Pancreas (tissue), 10 donors: ENCODE measurements at regions not wholly inside any gene's neighbourhood (a gene's known extent, or its start where the extent isn't known, plus 50 kb on each side); places are given as distances from the start of the nearest gene placed in this dataset.

Source experiments
- ATAC-seq, 4 donors: fragments of 200-7000 bp; cut with Tn5 transposase; one replicate each; pipeline versions ENCODE4 v1.8.0 to v1.9.1; 2020; ENCODE audit warnings: mild to moderate bottlenecking in 4 of 4, moderate library complexity in 4 of 4
- DNase-seq, 6 donors: peaks; one replicate each; pipeline ENCODE4 v3.0.0-alpha.2; 2020
- FAIRE-seq: peaks from 2 replicates; lab custom pipeline; 2012; peaks lifted over from hg19 to GRCh38; lab: Jason Lieb, UNC
- H3K27ac ChIP-seq, 4 donors: fragments of 200-600 bp; sonication (generic); 1 replicate in 3 of 4; 2 replicates in 1 of 4; pipeline versions ENCODE4 v1.5.0 to v1.8.0; 2020
- H3K27me3 ChIP-seq, 4 donors: fragments of 200-600 bp; one replicate each; pipeline ENCODE4 v1.8.0; 2021
- H3K36me3 ChIP-seq, 3 donors: fragments of 200-600 bp; sonication (generic) in 1 of 3; one replicate each; pipeline versions ENCODE4 v1.5.0 to v1.8.0; 2020 to 2021
- H3K4me1 ChIP-seq, 3 donors: fragments of 200-600 bp; one replicate each; pipeline ENCODE4 v1.8.0; 2021
- H3K4me3 ChIP-seq, 4 donors: fragments of 200-600 bp; sonication (generic) in 2 of 4; one replicate each; pipeline versions ENCODE4 v1.5.0 to v1.8.0; 2020 to 2021
- H3K9me3 ChIP-seq, 4 donors: fragments of 200-600 bp; one replicate each; pipeline ENCODE4 v1.8.0; 2021
- WGBS, 2 donors: extraction: QIAGEN DNeasy Blood & Tissue Kit; methylation state at CpG; one replicate each; pipeline ENCODE4 v1.1.7; 2013; 5-methylcytosine and 5-hydroxymethylcytosine counted together
- intact Hi-C, 3 donors: fragments of 100-400 bp; cut with DNase I; formaldehyde crosslinking; loops; one replicate each; pipeline versions ENCODE4 v1.11.1 to v1.14.2; 2022
- TF ChIP-seq, protein P1 (sequence below), 4 donors: fragments of 200-600 bp; sonication (generic) in 3 of 4; IDR thresholded peaks; one replicate each; pipeline versions ENCODE4 v1.5.0 to v1.8.0; 2021; ENCODE audit warnings: antibody characterized with exemption in 4 of 4
- donor health status: healthy with polysubstance abuse.
- donor health status: DM: no; HTN: no; CAD: no; lungs with moderate emphysema.
- donor health status: DM: no; HTN: no; CAD: no.
- donor health status: control.
- donor health status: control.
- donor health status: Bipolar disorder and iron deficiency.
- donor health status: DM: yes; HTN: yes; CAD: no.
- donor health status: DM: no; HTN: no; CAD: no.
- donor health status: DM: no; HTN: no; CAD: no.
- donor health status: DM: yes; HTN: yes; CAD: no.

DNA sequence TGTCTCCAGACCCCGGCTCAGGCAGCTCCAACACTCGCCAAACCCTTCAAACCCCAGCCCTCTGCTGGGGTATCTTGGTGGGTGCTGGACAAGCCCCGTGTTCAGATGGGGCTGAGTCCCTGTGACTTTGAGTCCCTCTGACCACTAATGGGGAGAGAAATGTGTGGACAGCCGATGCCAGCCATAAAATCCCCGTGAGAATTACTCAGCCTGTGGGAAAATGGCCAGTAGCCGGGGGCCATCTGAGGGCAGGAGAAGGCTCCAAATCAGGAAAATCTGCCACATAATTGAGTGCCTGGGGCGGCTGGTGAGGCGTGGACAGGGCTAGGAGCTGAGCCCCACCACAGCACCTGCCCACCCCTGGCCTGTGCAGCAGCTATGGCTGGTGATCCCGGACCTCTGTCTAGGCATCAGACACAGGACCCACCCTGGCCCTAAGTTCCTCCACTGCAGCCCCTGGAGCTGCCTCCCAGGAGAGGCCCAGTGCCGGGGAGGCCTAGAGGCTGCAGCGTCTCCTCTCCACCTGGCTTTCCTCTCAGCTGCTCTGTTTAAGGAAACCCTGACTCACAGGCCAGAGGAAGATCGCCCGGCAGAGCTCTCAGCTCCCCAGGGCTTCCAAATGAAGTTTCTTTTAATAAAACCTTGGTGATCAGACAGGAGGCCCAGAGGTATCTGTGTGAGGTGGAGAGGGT, 53.7 kb upstream of the SLCO4A1 start:
- H3K27me3 ChIP-seq, result peaks cover 0 to 4% (median 0%) of the 10 kb centered on the region in 4 donors
- 54 to 64% methylated on average over 13 of the region's 13 CpGs for WGBS, 2 donors
- DNase-seq (peak in 1 of 6 donors; percentile 25), ATAC-seq (no peak), FAIRE-seq (no peak)
- H3K36me3 ChIP-seq, result no peaks in the 10 kb centered on the region
- TF ChIP-seq, protein P1, sequence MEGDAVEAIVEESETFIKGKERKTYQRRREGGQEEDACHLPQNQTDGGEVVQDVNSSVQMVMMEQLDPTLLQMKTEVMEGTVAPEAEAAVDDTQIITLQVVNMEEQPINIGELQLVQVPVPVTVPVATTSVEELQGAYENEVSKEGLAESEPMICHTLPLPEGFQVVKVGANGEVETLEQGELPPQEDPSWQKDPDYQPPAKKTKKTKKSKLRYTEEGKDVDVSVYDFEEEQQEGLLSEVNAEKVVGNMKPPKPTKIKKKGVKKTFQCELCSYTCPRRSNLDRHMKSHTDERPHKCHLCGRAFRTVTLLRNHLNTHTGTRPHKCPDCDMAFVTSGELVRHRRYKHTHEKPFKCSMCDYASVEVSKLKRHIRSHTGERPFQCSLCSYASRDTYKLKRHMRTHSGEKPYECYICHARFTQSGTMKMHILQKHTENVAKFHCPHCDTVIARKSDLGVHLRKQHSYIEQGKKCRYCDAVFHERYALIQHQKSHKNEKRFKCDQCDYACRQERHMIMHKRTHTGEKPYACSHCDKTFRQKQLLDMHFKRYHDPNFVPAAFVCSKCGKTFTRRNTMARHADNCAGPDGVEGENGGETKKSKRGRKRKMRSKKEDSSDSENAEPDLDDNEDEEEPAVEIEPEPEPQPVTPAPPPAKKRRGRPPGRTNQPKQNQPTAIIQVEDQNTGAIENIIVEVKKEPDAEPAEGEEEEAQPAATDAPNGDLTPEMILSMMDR (IDR thresholded peaks at IDR 0.05), result no peak
- intact Hi-C loops, result no loop called here
- no peaks in the 10 kb centered on the region for H3K9me3 ChIP-seq
- no peak overlapping the region for H3K4me3 ChIP-seq
- H3K4me1 ChIP-seq, result no peaks in the 10 kb centered on the region
- H3K27ac ChIP-seq, result no peak overlapping the region

DNA sequence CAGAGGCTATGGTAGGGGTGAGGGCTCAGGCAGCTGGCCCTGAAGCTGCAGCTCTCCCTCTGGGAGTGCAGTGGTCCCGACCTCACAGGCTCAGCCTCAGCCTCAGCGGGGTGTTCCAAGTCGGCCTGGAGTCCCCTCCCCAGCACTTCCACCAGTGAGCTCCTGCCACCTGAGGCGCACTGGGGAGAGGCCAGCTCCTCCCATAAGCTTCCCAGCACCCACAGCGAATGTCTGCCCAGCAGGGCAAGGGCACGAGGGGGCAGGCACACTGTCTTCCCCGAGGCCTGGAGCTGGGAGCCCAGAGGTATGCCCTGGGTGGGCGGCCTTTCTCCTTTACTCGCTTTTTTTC, 53.2 kb upstream of the SLCO4A1 start:
- WGBS, 2 donors, result 43% methylated on average over 8 to 9 of the region's 9 CpGs
- FAIRE-seq (no peak), DNase-seq (peak in 2 of 6 donors; percentile 8 to 43), ATAC-seq (no peak)
- H3K4me3 ChIP-seq, result no peak overlapping the region
- H3K36me3 ChIP-seq, result no peaks in the 10 kb centered on the region
- intact Hi-C loops, result no loop called here
- no peaks in the 10 kb centered on the region for H3K4me1 ChIP-seq
- peaks cover 0 to 6% (median 0%) of the 10 kb centered on the region in 4 donors for H3K27me3 ChIP-seq
- H3K9me3 ChIP-seq, result no peaks in the 10 kb centered on the region
- H3K27ac ChIP-seq, result no peak overlapping the region
- TF ChIP-seq, protein P1 (IDR thresholded peaks at IDR 0.05), result no peak

DNA sequence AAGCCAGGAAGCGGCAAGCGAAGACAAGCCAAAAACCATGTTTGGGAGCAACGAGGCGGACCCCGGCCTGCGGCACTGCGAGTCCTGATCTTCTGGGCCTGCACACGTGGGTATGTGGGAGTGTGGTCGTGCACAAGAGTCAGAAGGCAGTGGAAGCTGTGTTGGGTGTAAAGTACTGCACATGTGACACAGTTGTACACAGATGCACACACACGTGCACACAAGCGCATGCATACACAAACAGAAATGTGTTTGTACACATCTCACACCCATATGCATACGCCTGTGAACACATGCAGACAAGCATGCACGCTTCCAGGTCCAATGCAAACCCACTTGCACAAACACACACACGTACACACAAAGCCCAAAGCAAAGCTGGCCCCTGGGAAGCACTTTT, 52.6 kb upstream of the SLCO4A1 start:
- WGBS, 2 donors, result 65 to 74% methylated on average over 14 of the region's 14 CpGs
- Histone ChIP-seq H3K36me3 (no peaks in the 10 kb centered on the region), H3K4me1 (no peaks in the 10 kb centered on the region), H3K4me3 (no peak overlapping the region), H3K27ac (no peak overlapping the region), H3K27me3 (peaks cover 0 to 7% (median 0%) of the 10 kb centered on the region in 4 donors), H3K9me3 (no peaks in the 10 kb centered on the region)
- ATAC-seq (no peak), DNase-seq (peak in 2 of 6 donors; percentile 10 to 29), FAIRE-seq (no peak)
- TF ChIP-seq, protein P1 (IDR thresholded peaks at IDR 0.05), result no peak
- intact Hi-C loops, result no loop called here

DNA sequence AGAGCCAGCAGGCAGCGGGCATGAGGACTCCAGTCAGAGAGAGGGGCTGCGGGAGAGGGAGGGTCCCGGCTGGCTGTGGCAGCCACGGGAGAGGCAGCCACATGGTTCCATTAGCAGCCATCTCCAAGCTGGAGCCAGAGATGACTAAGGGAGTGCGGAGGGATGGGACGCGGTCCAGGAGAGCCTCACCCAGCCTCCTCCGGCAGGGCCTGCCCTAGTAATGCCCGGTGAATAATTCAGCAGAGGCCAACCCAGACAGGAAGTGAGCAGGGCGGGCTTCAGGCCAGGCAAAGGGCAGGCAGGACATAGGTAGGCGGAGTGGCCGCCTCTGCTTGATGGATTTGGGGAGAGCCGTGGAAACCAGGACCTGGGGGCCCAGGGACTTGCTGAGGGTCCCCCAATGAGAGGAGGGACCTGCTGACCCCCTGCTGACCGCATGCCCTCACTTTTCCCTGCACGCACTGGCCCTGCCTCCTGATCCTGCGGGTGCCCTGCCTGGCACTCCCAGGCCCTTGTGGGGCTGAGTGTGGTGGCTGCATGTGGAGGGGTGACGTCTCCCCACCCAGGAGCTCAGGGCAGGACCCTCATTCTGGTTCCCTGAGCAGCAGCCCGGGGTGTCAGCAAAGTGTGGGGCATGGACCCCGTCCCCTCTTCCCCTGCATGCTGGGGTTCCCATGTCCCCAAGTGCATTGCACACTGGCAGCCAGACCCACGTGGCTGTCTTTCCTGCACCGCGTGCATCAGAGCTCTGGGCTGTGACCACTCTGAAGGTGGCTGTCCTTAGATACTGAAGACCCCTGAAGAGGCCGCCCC, 51.8 kb upstream of the SLCO4A1 start:
- WGBS, 2 donors, result 43 to 58% methylated on average over 22 to 23 of the region's 23 CpGs
- FAIRE-seq (no peak), ATAC-seq (peak in 2 of 4 donors; percentile 61 to 63), DNase-seq (peak in 2 of 6 donors; percentile 20 to 46)
- TF ChIP-seq, protein P1 (IDR thresholded peaks at IDR 0.05), result no peak
- intact Hi-C loops, result no loop called here
- Histone ChIP-seq H3K36me3 (no peaks in the 10 kb centered on the region), H3K27me3 (peaks cover 0 to 7% (median 0%) of the 10 kb centered on the region in 4 donors), H3K4me3 (no peak overlapping the region), H3K4me1 (no peaks in the 10 kb centered on the region), H3K9me3 (no peaks in the 10 kb centered on the region), H3K27ac (no peak overlapping the region)

DNA sequence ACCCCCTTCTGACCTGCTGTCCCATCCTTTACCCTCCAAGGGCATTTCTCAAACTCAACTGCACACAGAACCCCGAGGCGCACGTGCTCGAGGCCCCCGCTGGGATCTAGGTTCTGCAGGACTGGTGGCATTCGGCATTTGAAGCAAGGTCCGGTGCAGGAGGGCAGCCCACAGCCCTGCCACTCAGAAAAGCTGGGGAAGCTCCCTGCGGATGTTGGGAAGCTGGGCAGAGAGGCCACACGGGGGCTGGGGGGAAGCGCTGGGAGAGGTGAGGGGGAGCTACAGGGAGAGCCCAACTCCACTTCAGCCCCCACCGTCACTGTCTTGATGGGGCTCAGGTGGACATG, 51.2 kb upstream of the SLCO4A1 start:
- intact Hi-C loops, result no loop called here
- TF ChIP-seq, protein P1 (IDR thresholded peaks at IDR 0.05), result no peak
- ATAC-seq (no peak), FAIRE-seq (no peak), DNase-seq (no peak)
- peaks cover 0 to 7% (median 0%) of the 10 kb centered on the region in 4 donors for H3K27me3 ChIP-seq
- H3K4me3 ChIP-seq, result no peak overlapping the region
- no peaks in the 10 kb centered on the region for H3K36me3 ChIP-seq
- no peaks in the 10 kb centered on the region for H3K4me1 ChIP-seq
- no peaks in the 10 kb centered on the region for H3K9me3 ChIP-seq
- H3K27ac ChIP-seq, result no peak overlapping the region
- 52 to 55% methylated on average over 11 of the region's 11 CpGs for WGBS, 2 donors
